ENCODE measurements at regions not wholly inside any gene's neighbourhood (a gene's known extent, or its start where the extent isn't known, plus 50 kb on each side); places are given as distances from the start of the nearest gene placed in this dataset.
"Not testable (repeated sequence)": the region's sequence is repeated elsewhere in the genome, so short reads cannot be mapped to it uniquely, and the experiment has no call there.

GRCh38 chr13:24616514-24616913, 63.7 kb upstream of the ATP12A start:
- no peak overlapping the region for H3K4me3 Mint-ChIP-seq (ENCODE audit: low read depth)
- H3K27ac Mint-ChIP-seq, result no peak overlapping the region
- H3K27me3 Mint-ChIP-seq, result peaks cover 2% of the 10 kb centered on the region
- H3K36me3 Mint-ChIP-seq (ENCODE audit: insufficient read depth), result no peaks in the 10 kb centered on the region
- no peaks in the 10 kb centered on the region for H3K9me3 Mint-ChIP-seq (ENCODE audit: low read depth)
- H3K4me1 Mint-ChIP-seq (ENCODE audit: low read depth), result no peaks in the 10 kb centered on the region
- DNase-seq (ENCODE audit: low spot score, unreplicated experiment), result no peak
- no peak for TF ChIP-seq CTCF (IDR thresholded peaks at IDR 0.05; ENCODE audit: unreplicated experiment)

- H3K36me3 Mint-ChIP-seq (ENCODE audit: insufficient read depth), result no peaks in the 10 kb centered on the region
- H3K4me1 Mint-ChIP-seq (ENCODE audit: low read depth), result no peaks in the 10 kb centered on the region
- H3K27ac Mint-ChIP-seq, result no peak overlapping the region
- no peaks in the 10 kb centered on the region for H3K27me3 Mint-ChIP-seq
- H3K9me3 Mint-ChIP-seq (ENCODE audit: low read depth), result no peaks in the 10 kb centered on the region
- H3K4me3 Mint-ChIP-seq (ENCODE audit: low read depth), result no peak overlapping the region
- no peak for DNase-seq (ENCODE audit: low spot score, unreplicated experiment)
- TF ChIP-seq CTCF (IDR thresholded peaks at IDR 0.05; ENCODE audit: unreplicated experiment), result no peak
Observed at GRCh38 chr13:24617256-24618010, 62.8 kb upstream of the ATP12A start.

- Mint-ChIP-seq H3K4me3 (ENCODE audit: low read depth) (no peak overlapping the region), H3K36me3 (ENCODE audit: insufficient read depth) (no peaks in the 10 kb centered on the region), H3K4me1 (ENCODE audit: low read depth) (no peaks in the 10 kb centered on the region), H3K27ac (no peak overlapping the region), H3K9me3 (ENCODE audit: low read depth) (no peaks in the 10 kb centered on the region), H3K27me3 (no peaks in the 10 kb centered on the region)
- no peak for TF ChIP-seq CTCF (IDR thresholded peaks at IDR 0.05; ENCODE audit: unreplicated experiment)
- DNase-seq (ENCODE audit: low spot score, unreplicated experiment), result no peak
Observed at GRCh38 chr13:24618011-24618955, 61.9 kb upstream of the ATP12A start.

- Mint-ChIP-seq H3K36me3 (ENCODE audit: insufficient read depth) (no peaks in the 10 kb centered on the region), H3K27ac (no peak overlapping the region), H3K9me3 (ENCODE audit: low read depth) (no peaks in the 10 kb centered on the region), H3K4me3 (ENCODE audit: low read depth) (no peak overlapping the region), H3K27me3 (no peaks in the 10 kb centered on the region), H3K4me1 (ENCODE audit: low read depth) (no peaks in the 10 kb centered on the region)
- no peak for TF ChIP-seq CTCF (IDR thresholded peaks at IDR 0.05; ENCODE audit: unreplicated experiment)
- no peak for DNase-seq (ENCODE audit: low spot score, unreplicated experiment)
Observed at GRCh38 chr13:24619282-24619681, 60.9 kb upstream of the ATP12A start.

GRCh38 chr13:24622481-24623148, 57.6 kb upstream of the ATP12A start:
- H3K9me3 Mint-ChIP-seq (ENCODE audit: low read depth); H3K27me3 Mint-ChIP-seq; H3K27ac Mint-ChIP-seq; H3K4me3 Mint-ChIP-seq (ENCODE audit: low read depth); DNase-seq (ENCODE audit: low spot score, unreplicated experiment); H3K36me3 Mint-ChIP-seq (ENCODE audit: insufficient read depth); H3K4me1 Mint-ChIP-seq (ENCODE audit: low read depth): not testable (repeated sequence)

All from progenitor cell of endocrine pancreas (in vitro differentiated cells).